ENCODE measurements at regions not wholly inside any gene's neighbourhood (a gene's known extent, or its start where the extent isn't known, plus 50 kb on each side); places are given as distances from the start of the nearest gene placed in this dataset.

DNA sequence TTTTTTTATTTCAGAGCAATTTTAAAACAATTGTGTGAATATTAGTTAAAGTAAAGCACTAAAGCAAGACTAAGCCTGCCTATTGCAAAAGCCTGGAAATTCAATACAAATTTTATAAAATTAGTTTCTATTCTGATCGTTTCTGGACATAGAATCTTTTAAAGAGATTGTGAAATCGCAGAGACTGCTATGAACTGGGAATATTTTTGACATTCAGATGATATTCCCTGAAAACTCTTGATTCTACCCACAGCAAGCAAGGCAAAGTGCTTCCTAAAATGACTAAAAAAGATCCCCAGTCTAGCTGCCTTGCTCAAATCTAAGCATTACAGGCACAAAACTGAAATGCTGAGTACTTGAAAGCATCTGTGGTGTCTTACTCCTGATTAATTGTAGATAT, 187.6 kb upstream of the CEP162 start:
- Histone ChIP-seq H3K4me1 (ENCODE audit: control insufficient read depth in 3 of 3, insufficient read depth in 3 of 3, low read length in 3 of 3) (no peaks in the 10 kb centered on the region), H3K9ac (ENCODE audit: low read depth in 1 of 3, low read length in 3 of 3) (no peak overlapping the region), H3K9me3 (ENCODE audit: control insufficient read depth in 3 of 3, low read length in 3 of 3) (no peaks in the 10 kb centered on the region), H3K36me3 (ENCODE audit: control insufficient read depth in 3 of 3, insufficient read depth in 3 of 3, low read length in 3 of 3) (no peaks in the 10 kb centered on the region), H3K27me3 (ENCODE audit: control insufficient read depth in 3 of 3, insufficient read depth in 3 of 3, low read length in 3 of 3) (no peaks in the 10 kb centered on the region), H3K4me3 (ENCODE audit: low read length in 3 of 3) (no peak overlapping the region), H3K27ac (ENCODE audit: low read depth, low read length) (no peak overlapping the region)

DNA sequence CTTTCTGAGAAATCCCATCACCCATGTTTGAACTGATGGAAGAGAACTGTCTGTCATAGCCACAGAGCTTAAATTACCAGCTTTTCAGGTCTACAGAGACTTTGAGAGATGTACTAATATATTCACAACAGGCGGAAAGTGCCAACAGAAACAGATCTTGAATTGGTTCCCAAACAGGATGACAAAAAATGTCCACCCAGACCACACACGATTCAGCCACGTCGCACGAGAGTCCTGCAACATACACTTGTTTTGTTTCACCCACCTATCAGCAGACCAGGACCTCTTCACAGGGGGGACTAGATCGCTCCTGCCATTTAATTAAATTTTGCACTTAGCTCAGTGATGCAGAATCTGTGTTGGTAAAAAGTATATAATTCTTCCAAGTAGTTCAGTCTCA, 187.1 kb upstream of the CEP162 start:
- H3K36me3 ChIP-seq (ENCODE audit: control insufficient read depth in 3 of 3, insufficient read depth in 3 of 3, low read length in 3 of 3): no peaks in the 10 kb centered on the region
- H3K9me3 ChIP-seq (ENCODE audit: control insufficient read depth in 3 of 3, low read length in 3 of 3): no peaks in the 10 kb centered on the region
- H3K4me1 ChIP-seq (ENCODE audit: control insufficient read depth in 3 of 3, insufficient read depth in 3 of 3, low read length in 3 of 3): no peaks in the 10 kb centered on the region
- H3K27me3 ChIP-seq (ENCODE audit: control insufficient read depth in 3 of 3, insufficient read depth in 3 of 3, low read length in 3 of 3): no peaks in the 10 kb centered on the region
- H3K27ac ChIP-seq (ENCODE audit: low read depth, low read length): no peak overlapping the region
- H3K9ac ChIP-seq (ENCODE audit: low read depth in 1 of 3, low read length in 3 of 3): no peak overlapping the region
- H3K4me3 ChIP-seq (ENCODE audit: low read length in 3 of 3): no peak overlapping the region

DNA sequence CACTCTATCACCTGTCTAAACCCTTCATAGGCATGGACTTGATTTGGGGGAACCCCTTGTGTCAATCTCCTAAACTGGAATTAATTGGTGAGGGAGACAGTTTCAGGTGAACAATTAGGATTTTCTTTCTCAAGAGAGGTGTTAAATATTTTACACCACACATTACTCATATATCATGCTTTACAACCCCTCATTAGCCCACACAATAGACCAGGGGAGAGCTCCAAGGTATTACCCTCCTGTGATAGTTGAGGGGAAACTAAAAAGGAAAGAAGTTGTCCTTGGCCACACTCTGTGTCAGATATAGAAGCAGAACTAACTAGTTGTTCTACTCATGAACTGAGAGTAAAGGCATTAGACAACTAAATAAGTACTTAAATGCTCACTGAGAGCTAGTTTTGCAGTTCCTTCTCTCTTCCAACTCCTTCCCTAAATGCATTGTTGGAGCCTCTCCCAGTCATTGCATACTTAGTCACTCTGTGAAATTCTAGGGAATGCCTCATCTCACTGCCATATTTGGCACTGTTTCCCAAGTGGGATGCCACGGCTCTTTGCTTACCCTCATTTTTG, 183.7 kb upstream of the CEP162 start:
- H3K4me1 ChIP-seq (ENCODE audit: control insufficient read depth in 3 of 3, insufficient read depth in 3 of 3, low read length in 3 of 3): no peaks in the 10 kb centered on the region
- H3K27me3 ChIP-seq (ENCODE audit: control insufficient read depth in 3 of 3, insufficient read depth in 3 of 3, low read length in 3 of 3): no peaks in the 10 kb centered on the region
- H3K36me3 ChIP-seq (ENCODE audit: control insufficient read depth in 3 of 3, insufficient read depth in 3 of 3, low read length in 3 of 3): no peaks in the 10 kb centered on the region
- H3K4me3 ChIP-seq (ENCODE audit: low read length in 3 of 3): no peak overlapping the region
- H3K27ac ChIP-seq (ENCODE audit: low read depth, low read length): no peak overlapping the region
- H3K9ac ChIP-seq (ENCODE audit: low read depth in 1 of 3, low read length in 3 of 3): no peak overlapping the region
- no peaks in the 10 kb centered on the region for H3K9me3 ChIP-seq (ENCODE audit: control insufficient read depth in 3 of 3, low read length in 3 of 3)

DNA sequence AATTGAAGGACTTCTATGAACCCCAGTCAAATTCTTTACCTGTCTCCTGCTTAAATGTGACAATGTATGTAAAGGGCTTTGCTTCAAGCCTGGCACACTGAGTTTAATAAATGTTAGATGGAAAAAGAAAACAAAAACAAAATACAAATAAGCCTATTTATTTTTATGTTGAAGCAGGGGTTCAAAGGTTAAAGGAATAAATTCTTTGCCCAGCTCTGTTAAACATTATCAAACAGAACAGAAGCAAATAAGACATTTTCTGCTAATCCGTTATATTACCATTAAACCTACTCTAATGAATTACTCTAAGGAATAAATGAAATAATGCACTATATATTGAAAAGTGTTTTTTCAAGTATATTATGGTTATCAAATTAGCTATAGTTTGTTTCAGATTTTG, 182.5 kb upstream of the CEP162 start:
- H3K27ac ChIP-seq (ENCODE audit: low read depth, low read length): no peak overlapping the region
- H3K4me1 ChIP-seq (ENCODE audit: control insufficient read depth in 3 of 3, insufficient read depth in 3 of 3, low read length in 3 of 3): no peaks in the 10 kb centered on the region
- H3K27me3 ChIP-seq (ENCODE audit: control insufficient read depth in 3 of 3, insufficient read depth in 3 of 3, low read length in 3 of 3): no peaks in the 10 kb centered on the region
- H3K9ac ChIP-seq (ENCODE audit: low read depth in 1 of 3, low read length in 3 of 3): no peak overlapping the region
- no peaks in the 10 kb centered on the region for H3K36me3 ChIP-seq (ENCODE audit: control insufficient read depth in 3 of 3, insufficient read depth in 3 of 3, low read length in 3 of 3)
- H3K4me3 ChIP-seq (ENCODE audit: low read length in 3 of 3): no peak overlapping the region
- no peaks in the 10 kb centered on the region for H3K9me3 ChIP-seq (ENCODE audit: control insufficient read depth in 3 of 3, low read length in 3 of 3)

DNA sequence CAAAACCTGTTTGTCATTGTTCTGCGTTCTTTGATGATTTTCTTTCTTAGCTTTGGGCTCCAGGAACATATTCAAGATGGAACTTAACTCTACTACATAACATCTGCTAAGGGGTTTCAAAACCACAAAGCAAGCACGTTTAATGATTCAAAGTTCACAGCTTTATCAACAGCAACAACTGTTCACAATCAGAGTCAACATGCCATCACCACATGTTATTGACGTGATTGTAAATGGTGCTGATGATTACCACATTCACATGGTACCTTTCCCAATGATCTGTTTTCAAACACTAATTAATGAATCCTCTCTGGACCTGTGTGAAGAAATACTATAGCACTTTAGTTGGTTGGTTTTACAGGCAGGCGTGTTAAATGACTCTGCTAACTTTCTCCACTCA, 180.6 kb upstream of the CEP162 start:
- no peaks in the 10 kb centered on the region for H3K36me3 ChIP-seq (ENCODE audit: control insufficient read depth in 3 of 3, insufficient read depth in 3 of 3, low read length in 3 of 3)

DNA sequence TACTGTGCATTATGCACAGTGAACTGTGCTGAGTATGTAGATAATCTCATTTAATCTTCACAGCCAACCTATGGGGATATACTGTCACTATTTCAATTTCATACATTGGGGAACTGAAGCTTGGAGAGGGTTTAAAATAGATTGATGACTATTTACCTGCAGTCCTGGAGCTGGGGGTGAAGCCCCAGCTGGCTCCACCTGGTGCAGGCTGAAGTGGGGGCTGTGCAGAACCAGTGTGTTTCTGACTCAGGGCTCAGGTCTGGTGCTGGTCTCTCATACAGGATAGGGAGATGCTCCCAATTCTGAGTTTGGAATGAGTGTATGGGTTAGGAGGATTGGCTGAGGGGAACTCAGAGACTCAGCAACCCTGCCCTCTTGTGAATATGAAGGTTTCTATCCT, 176.1 kb upstream of the CEP162 start:
- Histone ChIP-seq H3K9me3 (ENCODE audit: control insufficient read depth in 3 of 3, low read length in 3 of 3) (no peaks in the 10 kb centered on the region), H3K27ac (ENCODE audit: low read depth, low read length) (no peak overlapping the region), H3K27me3 (ENCODE audit: control insufficient read depth in 3 of 3, insufficient read depth in 3 of 3, low read length in 3 of 3) (no peaks in the 10 kb centered on the region), H3K4me1 (ENCODE audit: control insufficient read depth in 3 of 3, insufficient read depth in 3 of 3, low read length in 3 of 3) (no peaks in the 10 kb centered on the region), H3K4me3 (ENCODE audit: low read length in 3 of 3) (no peak overlapping the region), H3K36me3 (ENCODE audit: control insufficient read depth in 3 of 3, insufficient read depth in 3 of 3, low read length in 3 of 3) (no peaks in the 10 kb centered on the region), H3K9ac (ENCODE audit: low read depth in 1 of 3, low read length in 3 of 3) (no peak overlapping the region)

More for the DNA sequence above, 180.6 kb upstream of the CEP162 start:
- no peaks in the 10 kb centered on the region for H3K27me3 ChIP-seq (ENCODE audit: control insufficient read depth in 3 of 3, insufficient read depth in 3 of 3, low read length in 3 of 3)
- no peak overlapping the region for H3K27ac ChIP-seq (ENCODE audit: low read depth, low read length)
- H3K9me3 ChIP-seq (ENCODE audit: control insufficient read depth in 3 of 3, low read length in 3 of 3): no peaks in the 10 kb centered on the region
- H3K4me3 ChIP-seq (ENCODE audit: low read length in 3 of 3): no peak overlapping the region
- no peaks in the 10 kb centered on the region for H3K4me1 ChIP-seq (ENCODE audit: control insufficient read depth in 3 of 3, insufficient read depth in 3 of 3, low read length in 3 of 3)
- H3K9ac ChIP-seq (ENCODE audit: low read depth in 1 of 3, low read length in 3 of 3): no peak overlapping the region

GRCh38 chr6:84399003-84399402, 171.6 kb upstream of the CEP162 start:
- no peak overlapping the region for H3K27ac ChIP-seq (ENCODE audit: low read depth, low read length)
- no peaks in the 10 kb centered on the region for H3K4me1 ChIP-seq (ENCODE audit: control insufficient read depth in 3 of 3, insufficient read depth in 3 of 3, low read length in 3 of 3)
- H3K9ac ChIP-seq (ENCODE audit: low read depth in 1 of 3, low read length in 3 of 3): no peak overlapping the region
- H3K4me3 ChIP-seq (ENCODE audit: low read length in 3 of 3): no peak overlapping the region
- H3K9me3 ChIP-seq (ENCODE audit: control insufficient read depth in 3 of 3, low read length in 3 of 3): no peaks in the 10 kb centered on the region
- no peaks in the 10 kb centered on the region for H3K27me3 ChIP-seq (ENCODE audit: control insufficient read depth in 3 of 3, insufficient read depth in 3 of 3, low read length in 3 of 3)
- H3K36me3 ChIP-seq (ENCODE audit: control insufficient read depth in 3 of 3, insufficient read depth in 3 of 3, low read length in 3 of 3): no peaks in the 10 kb centered on the region

DNA sequence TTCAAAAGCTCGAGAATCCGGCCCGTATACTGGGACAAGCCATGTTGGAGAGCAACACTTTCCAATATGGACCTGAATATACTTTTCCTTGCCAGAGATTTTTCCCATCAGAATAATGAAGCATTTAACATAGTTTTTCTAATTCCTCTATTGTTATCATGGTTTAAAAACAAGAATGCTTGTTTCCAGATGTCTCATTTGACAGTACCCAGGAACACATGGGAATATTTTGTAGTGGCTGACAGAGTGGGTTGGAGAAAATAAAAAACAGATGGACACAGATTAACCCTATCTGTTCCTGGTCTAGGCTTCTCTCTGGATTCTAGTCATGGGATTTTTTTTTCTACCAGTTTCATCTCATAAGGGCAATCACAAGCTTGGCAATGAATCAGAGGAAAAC, 164.8 kb upstream of the CEP162 start:
- H3K27ac ChIP-seq (ENCODE audit: low read depth, low read length): no peak overlapping the region
- H3K27me3 ChIP-seq (ENCODE audit: control insufficient read depth in 3 of 3, insufficient read depth in 3 of 3, low read length in 3 of 3): no peaks in the 10 kb centered on the region
- H3K4me3 ChIP-seq (ENCODE audit: low read length in 3 of 3): no peak overlapping the region
- no peaks in the 10 kb centered on the region for H3K36me3 ChIP-seq (ENCODE audit: control insufficient read depth in 3 of 3, insufficient read depth in 3 of 3, low read length in 3 of 3)
- H3K4me1 ChIP-seq (ENCODE audit: control insufficient read depth in 3 of 3, insufficient read depth in 3 of 3, low read length in 3 of 3): no peaks in the 10 kb centered on the region
- no peak overlapping the region for H3K9ac ChIP-seq (ENCODE audit: low read depth in 1 of 3, low read length in 3 of 3)
- no peaks in the 10 kb centered on the region for H3K9me3 ChIP-seq (ENCODE audit: control insufficient read depth in 3 of 3, low read length in 3 of 3)

GRCh38 chr6:84390851-84391250, 163.4 kb upstream of the CEP162 start:
- no peak overlapping the region for H3K27ac ChIP-seq (ENCODE audit: low read depth, low read length)
- no peaks in the 10 kb centered on the region for H3K27me3 ChIP-seq (ENCODE audit: control insufficient read depth in 3 of 3, insufficient read depth in 3 of 3, low read length in 3 of 3)
- no peaks in the 10 kb centered on the region for H3K36me3 ChIP-seq (ENCODE audit: control insufficient read depth in 3 of 3, insufficient read depth in 3 of 3, low read length in 3 of 3)
- H3K4me3 ChIP-seq (ENCODE audit: low read length in 3 of 3): no peak overlapping the region
- no peak overlapping the region for H3K9ac ChIP-seq (ENCODE audit: low read depth in 1 of 3, low read length in 3 of 3)
- no peaks in the 10 kb centered on the region for H3K9me3 ChIP-seq (ENCODE audit: control insufficient read depth in 3 of 3, low read length in 3 of 3)
- H3K4me1 ChIP-seq (ENCODE audit: control insufficient read depth in 3 of 3, insufficient read depth in 3 of 3, low read length in 3 of 3): no peaks in the 10 kb centered on the region

- H3K9me3 ChIP-seq (ENCODE audit: control insufficient read depth in 3 of 3, low read length in 3 of 3): no peaks in the 10 kb centered on the region
- no peaks in the 10 kb centered on the region for H3K27me3 ChIP-seq (ENCODE audit: control insufficient read depth in 3 of 3, insufficient read depth in 3 of 3, low read length in 3 of 3)
- no peak overlapping the region for H3K9ac ChIP-seq (ENCODE audit: low read depth in 1 of 3, low read length in 3 of 3)
- no peaks in the 10 kb centered on the region for H3K4me1 ChIP-seq (ENCODE audit: control insufficient read depth in 3 of 3, insufficient read depth in 3 of 3, low read length in 3 of 3)
- H3K4me3 ChIP-seq (ENCODE audit: low read length in 3 of 3): no peak overlapping the region
- H3K36me3 ChIP-seq (ENCODE audit: control insufficient read depth in 3 of 3, insufficient read depth in 3 of 3, low read length in 3 of 3): no peaks in the 10 kb centered on the region
- H3K27ac ChIP-seq (ENCODE audit: low read depth, low read length): no peak overlapping the region
These were observed 162.9 kb upstream of the CEP162 start for GRCh38 chr6:84390334-84390733.

- H3K27me3 ChIP-seq (ENCODE audit: control insufficient read depth in 3 of 3, insufficient read depth in 3 of 3, low read length in 3 of 3): no peaks in the 10 kb centered on the region
- H3K4me1 ChIP-seq (ENCODE audit: control insufficient read depth in 3 of 3, insufficient read depth in 3 of 3, low read length in 3 of 3): no peaks in the 10 kb centered on the region
- peaks cover 0 to 2% (median 0%) of the 10 kb centered on the region in 3 donors for H3K9me3 ChIP-seq (ENCODE audit: control insufficient read depth in 3 of 3, low read length in 3 of 3)
- H3K4me3 ChIP-seq (ENCODE audit: low read length in 3 of 3): no peak overlapping the region
- no peak overlapping the region for H3K27ac ChIP-seq (ENCODE audit: low read depth, low read length)
- H3K36me3 ChIP-seq (ENCODE audit: control insufficient read depth in 3 of 3, insufficient read depth in 3 of 3, low read length in 3 of 3): no peaks in the 10 kb centered on the region
- no peak overlapping the region for H3K9ac ChIP-seq (ENCODE audit: low read depth in 1 of 3, low read length in 3 of 3)
These were observed 151.7 kb upstream of the CEP162 start for GRCh38 chr6:84379142-84379541.
